PC-3 (cell line): ENCODE measurements at regions not wholly inside any gene's neighbourhood (a gene's known extent, or its start where the extent isn't known, plus 50 kb on each side); places are given as distances from the start of the nearest gene placed in this dataset.

Source experiments
- CTCF ChIP-seq: fragments of 300-600 bp; sonication (generic); conservative IDR thresholded peaks from 2 replicates; pipeline ENCODE4 v1.5.1; 2017; ENCODE audit warnings: antibody characterized with exemption, low read depth, mild to moderate bottlenecking, low read length
- EZH2 ChIP-seq: fragments of 300-600 bp; sonication (generic); IDR thresholded peaks from one replicate; pipeline ENCODE4 v1.6.1; 2017; ENCODE audit warnings: antibody characterized with exemption, mild to moderate bottlenecking, low read length; ENCODE audit not compliant: unreplicated experiment
- EZH2phosphoT487 ChIP-seq: fragments of 300-600 bp; sonication (generic); IDR thresholded peaks from 2 replicates; pipeline ENCODE4 v1.6.1; 2018; ENCODE audit warnings: mild to moderate bottlenecking, antibody characterized with exemption, low read length, borderline replicate concordance

GRCh38 chr10:9645928-9646600 is 1371.6 kb upstream of the CELF2 start:
- TF ChIP-seq CTCF (no peak), EZH2phosphoT487 (no peak), EZH2 (no peak)
